Neuronal stem cell (in vitro differentiated cells): ENCODE measurements at regions not wholly inside any gene's neighbourhood (a gene's known extent, or its start where the extent isn't known, plus 50 kb on each side); places are given as distances from the start of the nearest gene placed in this dataset.
A peak's percentile ranks its signal among the peaks of the same experiment; 100 is the strongest.

Experiments used
- DNase-seq: peaks from one replicate; pipeline ENCODE4 v3.0.0-alpha.2; 2013; ENCODE audit warnings: low spot score
- H2AFZ ChIP-seq: one replicate; pipeline ENCODE4 v1.6.1; 2013; ENCODE audit warnings: mild to moderate bottlenecking, low read length, inconsistent platforms
- H2AK5ac ChIP-seq: 2 replicates; pipeline ENCODE4 v1.6.1; 2013; ENCODE audit warnings: low read depth, mild to moderate bottlenecking, inconsistent platforms, low read length, moderate library complexity, mixed read lengths
- H2BK120ac ChIP-seq: 2 replicates; pipeline ENCODE4 v1.6.1; 2013; ENCODE audit warnings: low read depth, mild to moderate bottlenecking, inconsistent platforms, low read length, moderate library complexity, mixed read lengths
- H2BK12ac ChIP-seq: one replicate; pipeline ENCODE4 v1.6.1; 2013; ENCODE audit warnings: low read length, inconsistent platforms
- H2BK15ac ChIP-seq: 2 replicates; pipeline ENCODE4 v1.6.1; 2013; ENCODE audit warnings: mild to moderate bottlenecking, low read length, inconsistent platforms, mixed read lengths
- H2BK5ac ChIP-seq: one replicate; pipeline ENCODE4 v1.6.1; 2013; ENCODE audit warnings: inconsistent platforms, mild to moderate bottlenecking, low read length, moderate library complexity
- H3K14ac ChIP-seq: one replicate; pipeline ENCODE4 v1.6.1; 2013; ENCODE audit warnings: low read length, inconsistent platforms
- H3K18ac ChIP-seq: 2 replicates; pipeline ENCODE4 v1.6.1; 2013; ENCODE audit warnings: low read length, inconsistent platforms
- H3K23ac ChIP-seq: 2 replicates; pipeline ENCODE4 v1.6.1; 2013; ENCODE audit warnings: low read depth, mild to moderate bottlenecking, mixed read lengths, low read length, inconsistent platforms; ENCODE audit not compliant: poor library complexity
- H3K27ac ChIP-seq: replicated peaks from 3 replicates; pipeline ENCODE4 v1.5.1; 2013; ENCODE audit warnings: low read length, inconsistent platforms
- H3K27me3 ChIP-seq, 3 experiments: 2 replicates each; pipeline ENCODE4 v1.6.1; 2013; ENCODE audit warnings: low read length in 3 of 3, mild to moderate bottlenecking in 2 of 3, inconsistent platforms in 1 of 3, low read depth in 1 of 3, mixed read lengths in 1 of 3, moderate library complexity in 1 of 3; ENCODE audit not compliant: control insufficient read depth in 3 of 3, insufficient read depth in 3 of 3
- H3K36me3 ChIP-seq, 2 donors: replicated peaks in 1 of 2; 2 replicates each; pipeline ENCODE4 v1.6.1; 2013; ENCODE audit warnings: low read length in 2 of 2; ENCODE audit not compliant: control insufficient read depth in 2 of 2, insufficient read depth in 2 of 2
- H3K4ac ChIP-seq: 2 replicates; pipeline ENCODE4 v1.6.1; 2013; ENCODE audit warnings: inconsistent platforms, mild to moderate bottlenecking, low read length, moderate library complexity
- H3K4me1 ChIP-seq, 2 donors: 1 replicate in 1 of 2; 2 replicates in 1 of 2; pipeline ENCODE4 v1.6.1; 2013; ENCODE audit warnings: low read length in 2 of 2, low read depth in 1 of 2; ENCODE audit not compliant: control insufficient read depth in 2 of 2, insufficient read depth in 1 of 2
- H3K4me2 ChIP-seq: one replicate; pipeline ENCODE4 v1.6.1; 2013; ENCODE audit warnings: mild to moderate bottlenecking, low read length, inconsistent platforms; ENCODE audit not compliant: insufficient read depth, poor library complexity, severe bottlenecking
- H3K4me3 ChIP-seq, 2 donors: 2 replicates each; pipeline ENCODE4 v1.5.1; 2013; ENCODE audit warnings: low read length in 2 of 2, mild to moderate bottlenecking in 2 of 2, inconsistent platforms in 1 of 2, moderate library complexity in 1 of 2
- H3K79me1 ChIP-seq: one replicate; pipeline ENCODE4 v1.6.1; 2013; ENCODE audit warnings: low read depth, mild to moderate bottlenecking, inconsistent platforms, low read length, moderate library complexity
- H3K9ac ChIP-seq: one replicate; pipeline ENCODE4 v1.6.1; 2013; ENCODE audit warnings: mild to moderate bottlenecking, low read depth, low read length, inconsistent platforms; ENCODE audit not compliant: poor library complexity
- H3K9me3 ChIP-seq, 2 donors: replicated peaks in 1 of 2; 2 replicates each; pipeline versions ENCODE3 to v1.6.1; 2013; ENCODE audit warnings: low read length in 2 of 2, mild to moderate bottlenecking in 2 of 2, inconsistent platforms in 1 of 2, low read depth in 1 of 2, mixed read lengths in 1 of 2, moderate library complexity in 1 of 2; ENCODE audit not compliant: control insufficient read depth in 2 of 2, insufficient read depth in 1 of 2
- H4K8ac ChIP-seq: one replicate; pipeline ENCODE4 v1.6.1; 2013; ENCODE audit warnings: low read depth, mild to moderate bottlenecking, inconsistent platforms, low read length, moderate library complexity
- H4K91ac ChIP-seq: one replicate; pipeline ENCODE4 v1.6.1; 2013; ENCODE audit warnings: low read length, low read depth, mild to moderate bottlenecking, inconsistent platforms; ENCODE audit not compliant: poor library complexity
- WGBS, 2 donors: extraction: QIAGEN DNeasy Blood & Tissue Kit; methylation state at CpG; one replicate each; pipeline ENCODE4 v1.1.7; 2013; ENCODE audit warnings: missing lambda C conversion rate in 2 of 2, mixed read lengths in 1 of 2; ENCODE audit not compliant: insufficient read length in 2 of 2, insufficient replicate concordance in 1 of 2; ENCODE audit errors: extremely low coverage in 2 of 2; 5-methylcytosine and 5-hydroxymethylcytosine counted together

DNA sequence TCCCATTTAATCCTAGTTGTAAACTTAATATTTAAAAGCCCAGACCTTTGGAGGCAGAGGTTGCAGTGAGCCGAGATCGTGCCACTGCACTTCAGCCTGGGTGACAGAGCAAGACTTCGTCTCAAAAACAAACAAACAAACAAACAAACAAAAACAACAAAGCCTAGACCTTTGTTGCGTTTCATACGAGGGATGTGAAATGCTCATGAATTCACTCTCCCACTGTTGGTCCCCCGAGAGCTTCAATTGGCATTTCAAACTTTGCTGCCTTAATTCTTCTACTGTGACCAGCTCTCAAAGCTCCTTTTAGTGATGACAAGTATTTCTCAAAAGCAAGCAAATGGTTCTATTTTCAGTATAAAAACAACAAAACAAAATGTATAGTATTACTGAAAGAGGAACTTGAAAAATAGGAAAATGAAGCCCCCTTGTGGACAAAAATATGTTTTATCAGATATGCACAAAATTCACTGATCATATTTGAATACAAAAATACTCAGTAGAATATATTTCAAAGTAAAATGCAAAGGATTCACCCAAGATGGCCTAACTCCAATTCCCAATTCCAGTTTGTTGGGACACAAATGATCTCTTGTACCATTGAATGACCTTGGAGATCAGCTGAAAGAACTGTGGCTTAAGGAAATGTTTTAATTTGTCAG, 140.4 kb downstream of the ESM1 start:
- H2AK5ac ChIP-seq, result no peak overlapping the region
- H4K91ac ChIP-seq, result no peak overlapping the region
- H3K18ac ChIP-seq, result no peak overlapping the region
- no peak overlapping the region for H4K8ac ChIP-seq
- H3K27ac ChIP-seq, result no peak overlapping the region
- no peaks in the 10 kb centered on the region for H3K9me3 ChIP-seq
- H3K14ac ChIP-seq, result no peak overlapping the region
- no peak overlapping the region for H3K4ac ChIP-seq
- H3K36me3 ChIP-seq, result no peaks in the 10 kb centered on the region
- no peak overlapping the region for H2BK120ac ChIP-seq
- peaks cover 2 to 6% of the 10 kb centered on the region in 2 donors for H3K4me1 ChIP-seq
- H2AFZ ChIP-seq, result peak overlapping the region; percentile 83
- no CpG with 5 or more reads among the region's 6 CpGs for WGBS, 2 donors
- H3K4me3 ChIP-seq, result no peak overlapping the region
- H3K27me3 ChIP-seq, result no peaks in the 10 kb centered on the region
- no peak overlapping the region for H2BK12ac ChIP-seq
- no peak overlapping the region for H2BK15ac ChIP-seq
- DNase-seq, result peak; percentile 23
- H3K9ac ChIP-seq, result no peak overlapping the region
- no peak overlapping the region for H2BK5ac ChIP-seq
- H3K4me2 ChIP-seq, result no peak overlapping the region
- no peak overlapping the region for H3K23ac ChIP-seq
- H3K79me1 ChIP-seq, result no peaks in the 10 kb centered on the region

- no peak overlapping the region for H4K8ac ChIP-seq
- H3K14ac ChIP-seq, result no peak overlapping the region
- no peak overlapping the region for H3K4me2 ChIP-seq
- no peaks in the 10 kb centered on the region for H3K36me3 ChIP-seq
- WGBS, 2 donors, result no CpG with 5 or more reads among the region's 4 CpGs
- no peaks in the 10 kb centered on the region for H3K79me1 ChIP-seq
- no peak overlapping the region for H3K23ac ChIP-seq
- no peak overlapping the region for H3K9ac ChIP-seq
- H2AK5ac ChIP-seq, result no peak overlapping the region
- peak overlapping the region; percentile 83 for H2AFZ ChIP-seq
- no peak for DNase-seq
- H3K4me1 ChIP-seq, result peaks cover 2 to 6% of the 10 kb centered on the region in 2 donors
- H3K4me3 ChIP-seq, result no peak overlapping the region
- H2BK15ac ChIP-seq, result no peak overlapping the region
- no peak overlapping the region for H2BK5ac ChIP-seq
- no peak overlapping the region for H3K18ac ChIP-seq
- no peak overlapping the region for H2BK120ac ChIP-seq
- H3K27me3 ChIP-seq, result no peaks in the 10 kb centered on the region
- H3K9me3 ChIP-seq, result no peaks in the 10 kb centered on the region
- H2BK12ac ChIP-seq, result no peak overlapping the region
- H3K4ac ChIP-seq, result no peak overlapping the region
- H4K91ac ChIP-seq, result no peak overlapping the region
- no peak overlapping the region for H3K27ac ChIP-seq
Measured at GRCh38 chr5:54844266-54844665, 141.1 kb downstream of the ESM1 start.

GRCh38 chr5:54841481-54841880, 143.9 kb downstream of the ESM1 start:
- H4K91ac ChIP-seq, result no peak overlapping the region
- H3K4ac ChIP-seq, result no peak overlapping the region
- H3K27me3 ChIP-seq, result no peaks in the 10 kb centered on the region
- H3K14ac ChIP-seq, result no peak overlapping the region
- no peaks in the 10 kb centered on the region for H3K79me1 ChIP-seq
- H3K9ac ChIP-seq, result no peak overlapping the region
- no peak overlapping the region for H2BK15ac ChIP-seq
- H3K18ac ChIP-seq, result no peak overlapping the region
- H3K4me2 ChIP-seq, result no peak overlapping the region
- no peak overlapping the region for H2BK5ac ChIP-seq
- no peak overlapping the region for H2AFZ ChIP-seq
- peaks cover 2 to 8% of the 10 kb centered on the region in 2 donors for H3K4me1 ChIP-seq
- H3K4me3 ChIP-seq, result no peak overlapping the region
- H3K36me3 ChIP-seq, result no peaks in the 10 kb centered on the region
- H3K27ac ChIP-seq, result no peak overlapping the region
- H3K23ac ChIP-seq, result no peak overlapping the region
- no CpG with 5 or more reads among the region's 1 CpG for WGBS, 2 donors
- H2BK120ac ChIP-seq, result no peak overlapping the region
- H3K9me3 ChIP-seq, result no peaks in the 10 kb centered on the region
- no peak overlapping the region for H2AK5ac ChIP-seq
- H4K8ac ChIP-seq, result no peak overlapping the region
- H2BK12ac ChIP-seq, result no peak overlapping the region
- no peak for DNase-seq

- Histone ChIP-seq H3K4ac (no peak overlapping the region), H3K9me3 (no peaks in the 10 kb centered on the region), H2BK5ac (no peak overlapping the region), H3K9ac (no peak overlapping the region), H3K27ac (no peak overlapping the region), H3K4me1 (peaks cover 0 to 2% of the 10 kb centered on the region in 2 donors), H3K23ac (no peak overlapping the region), H3K18ac (no peak overlapping the region), H4K91ac (no peak overlapping the region), H3K79me1 (no peaks in the 10 kb centered on the region), H2BK120ac (no peak overlapping the region), H2BK15ac (no peak overlapping the region), H3K27me3 (no peaks in the 10 kb centered on the region), H2BK12ac (no peak overlapping the region), H3K36me3 (no peaks in the 10 kb centered on the region), H3K4me3 (no peak overlapping the region), H2AFZ (peak overlapping the region; percentile 58), H3K4me2 (no peak overlapping the region), H3K14ac (no peak overlapping the region), H4K8ac (no peak overlapping the region), H2AK5ac (no peak overlapping the region)
- no peak for DNase-seq
- no CpG with 5 or more reads among the region's 1 CpG for WGBS, 2 donors
Measured at GRCh38 chr5:54838843-54839242, 146.6 kb downstream of the ESM1 start.
